Vagina (tissue), 2 donors: ENCODE measurements at regions not wholly inside any gene's neighbourhood (a gene's known extent, or its start where the extent isn't known, plus 50 kb on each side); places are given as distances from the start of the nearest gene placed in this dataset.

Source experiments
- DNase-seq, 2 donors: peaks; one replicate each; pipeline ENCODE4 v3.0.0-alpha.2; 2017; ENCODE audit errors: extremely low spot score in 2 of 2
- H3K27ac ChIP-seq: fragments of 200-600 bp; sonication (generic); one replicate; pipeline ENCODE4 v1.5.1; 2019
- H3K27me3 ChIP-seq: fragments of 200-600 bp; sonication (generic); one replicate; pipeline ENCODE4 v1.5.1; 2019
- H3K36me3 ChIP-seq, 2 donors: fragments of 200-600 bp; sonication (generic); one replicate each; pipeline ENCODE4 v1.5.1; 2017 to 2019
- H3K4me1 ChIP-seq: fragments of 200-600 bp; sonication (generic); one replicate; pipeline ENCODE4 v1.5.1; 2019
- H3K4me3 ChIP-seq, 2 donors: fragments of 200-600 bp; sonication (generic); 1 replicate in 1 of 2; 2 replicates in 1 of 2; pipeline ENCODE4 v1.5.1; 2016 to 2019
- H3K9me3 ChIP-seq: fragments of 200-600 bp; sonication (generic); one replicate; pipeline ENCODE4 v1.5.1; 2019
- POLR2A ChIP-seq, 2 donors: fragments of 450-650 bp; IDR thresholded peaks; one replicate each; pipeline ENCODE4 v1.6.1; 2017; ENCODE audit warnings: antibody characterized with exemption in 2 of 2, mild to moderate bottlenecking in 2 of 2, moderate library complexity in 2 of 2
- POLR2AphosphoS5 ChIP-seq, 2 donors: sonication (generic); formaldehyde crosslinking; IDR thresholded peaks; one replicate each; pipeline ENCODE4 v1.9.0; 2017; ENCODE audit warnings: antibody characterized with exemption in 2 of 2, mild to moderate bottlenecking in 2 of 2, low read depth in 1 of 2; ENCODE audit not compliant: insufficient read depth in 1 of 2
- intact Hi-C: fragments of 100-400 bp; cut with DNase I; formaldehyde crosslinking; loops from one replicate; pipeline ENCODE4 v1.15.1; 2023
- TF ChIP-seq, protein P1 (sequence below), 3 experiments: fragments of 450-650 bp in 2 of 3; fragments of 200-600 bp in 1 of 3; sonication (generic) in 1 of 3; IDR thresholded peaks; one replicate each; pipeline ENCODE4 v1.5.1; 2017 to 2019; ENCODE audit warnings: antibody characterized with exemption in 3 of 3, mild to moderate bottlenecking in 2 of 3, moderate library complexity in 2 of 3

DNA sequence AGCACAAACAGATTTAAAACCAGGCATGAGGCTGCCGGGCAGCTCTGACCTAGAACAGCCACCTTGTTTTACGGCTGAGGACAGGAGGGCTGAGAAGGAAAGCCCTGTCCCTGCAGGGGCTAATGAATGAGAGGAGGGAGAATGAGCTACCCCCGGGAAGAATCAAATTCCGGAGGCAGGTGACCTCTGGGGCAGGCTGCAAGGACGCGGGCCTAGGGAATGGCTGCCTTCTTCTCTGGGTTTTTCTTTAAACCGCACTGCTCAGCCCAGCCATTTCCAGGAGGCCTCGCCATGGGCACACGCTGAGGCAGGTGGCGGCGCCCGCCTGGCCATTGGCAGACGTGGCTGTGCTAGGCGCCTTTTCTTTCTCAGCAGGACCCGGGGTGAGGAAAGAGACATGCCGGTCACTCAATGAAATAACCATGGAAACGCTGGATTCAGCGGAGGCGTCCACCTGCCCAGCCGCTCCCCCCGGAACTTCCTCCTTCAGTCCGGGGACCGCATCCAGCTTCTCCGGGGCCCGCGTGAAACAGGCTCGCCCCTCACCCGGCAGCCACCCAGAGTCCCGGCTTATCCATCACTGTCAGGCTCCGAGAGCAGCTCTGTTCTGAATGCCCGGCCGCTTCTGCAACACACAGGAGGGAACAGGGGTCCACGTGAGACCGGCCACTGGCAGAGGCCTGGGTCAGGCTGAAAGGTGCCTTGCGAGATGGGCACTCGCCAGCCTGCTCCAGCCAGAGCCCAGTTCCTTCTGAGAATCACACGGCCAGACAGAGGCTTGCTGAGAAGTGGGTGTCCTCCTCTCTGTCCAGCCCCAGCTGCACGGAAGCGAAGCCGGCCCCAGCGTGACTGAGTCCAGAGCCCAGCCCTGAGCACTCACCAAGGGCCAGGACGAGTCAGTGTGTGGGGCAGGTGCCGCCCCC is 82.1 kb downstream of the PDGFA start:
- Histone ChIP-seq H3K9me3 (no peaks in the 10 kb centered on the region), H3K27ac (no peak overlapping the region), H3K27me3 (no peaks in the 10 kb centered on the region), H3K4me3 (no peak overlapping the region), H3K36me3 (no peaks in the 10 kb centered on the region), H3K4me1 (peaks cover 10% of the 10 kb centered on the region)
- intact Hi-C loops = no loop called here
- DNase-seq = no peak
- TF ChIP-seq, protein P1, sequence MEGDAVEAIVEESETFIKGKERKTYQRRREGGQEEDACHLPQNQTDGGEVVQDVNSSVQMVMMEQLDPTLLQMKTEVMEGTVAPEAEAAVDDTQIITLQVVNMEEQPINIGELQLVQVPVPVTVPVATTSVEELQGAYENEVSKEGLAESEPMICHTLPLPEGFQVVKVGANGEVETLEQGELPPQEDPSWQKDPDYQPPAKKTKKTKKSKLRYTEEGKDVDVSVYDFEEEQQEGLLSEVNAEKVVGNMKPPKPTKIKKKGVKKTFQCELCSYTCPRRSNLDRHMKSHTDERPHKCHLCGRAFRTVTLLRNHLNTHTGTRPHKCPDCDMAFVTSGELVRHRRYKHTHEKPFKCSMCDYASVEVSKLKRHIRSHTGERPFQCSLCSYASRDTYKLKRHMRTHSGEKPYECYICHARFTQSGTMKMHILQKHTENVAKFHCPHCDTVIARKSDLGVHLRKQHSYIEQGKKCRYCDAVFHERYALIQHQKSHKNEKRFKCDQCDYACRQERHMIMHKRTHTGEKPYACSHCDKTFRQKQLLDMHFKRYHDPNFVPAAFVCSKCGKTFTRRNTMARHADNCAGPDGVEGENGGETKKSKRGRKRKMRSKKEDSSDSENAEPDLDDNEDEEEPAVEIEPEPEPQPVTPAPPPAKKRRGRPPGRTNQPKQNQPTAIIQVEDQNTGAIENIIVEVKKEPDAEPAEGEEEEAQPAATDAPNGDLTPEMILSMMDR (IDR thresholded peaks at IDR 0.05) = no peak
- TF ChIP-seq POLR2A (IDR thresholded peaks at IDR 0.05) (no peak), POLR2AphosphoS5 (IDR thresholded peaks at IDR 0.05; ENCODE audit: insufficient read depth in 1 of 2, low read depth in 1 of 2) (no peak)

DNA sequence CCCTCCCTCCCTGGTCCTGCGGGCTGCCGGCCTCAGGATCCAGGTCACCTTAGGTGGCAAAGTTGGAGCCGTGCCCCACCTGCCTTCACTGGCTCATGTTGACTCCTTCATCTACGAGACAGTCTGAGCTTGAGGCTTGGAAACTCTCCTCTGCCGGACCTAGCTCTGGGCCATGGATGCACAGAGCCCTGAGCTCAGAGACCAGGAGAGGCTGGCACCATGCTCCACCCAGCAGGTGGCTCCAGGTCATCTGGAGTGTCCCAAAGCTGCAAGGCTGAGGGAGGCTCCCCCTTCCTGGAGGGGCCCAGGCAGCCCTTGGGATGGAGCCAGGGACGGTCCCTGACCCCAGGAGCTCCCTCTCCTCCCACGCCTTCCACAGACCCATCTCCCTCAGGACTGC is 81.3 kb downstream of the PDGFA start:
- Histone ChIP-seq H3K27me3 (no peaks in the 10 kb centered on the region), H3K9me3 (no peaks in the 10 kb centered on the region), H3K4me3 (no peak overlapping the region), H3K36me3 (no peaks in the 10 kb centered on the region), H3K4me1 (peaks cover 10% of the 10 kb centered on the region), H3K27ac (no peak overlapping the region)
- intact Hi-C loops = no loop called here
- DNase-seq = no peak
- TF ChIP-seq POLR2A (IDR thresholded peaks at IDR 0.05) = no peak
- no peak for TF ChIP-seq POLR2AphosphoS5 (IDR thresholded peaks at IDR 0.05; ENCODE audit: insufficient read depth in 1 of 2, low read depth in 1 of 2)
- TF ChIP-seq, protein P1 (IDR thresholded peaks at IDR 0.05) = no peak

DNA sequence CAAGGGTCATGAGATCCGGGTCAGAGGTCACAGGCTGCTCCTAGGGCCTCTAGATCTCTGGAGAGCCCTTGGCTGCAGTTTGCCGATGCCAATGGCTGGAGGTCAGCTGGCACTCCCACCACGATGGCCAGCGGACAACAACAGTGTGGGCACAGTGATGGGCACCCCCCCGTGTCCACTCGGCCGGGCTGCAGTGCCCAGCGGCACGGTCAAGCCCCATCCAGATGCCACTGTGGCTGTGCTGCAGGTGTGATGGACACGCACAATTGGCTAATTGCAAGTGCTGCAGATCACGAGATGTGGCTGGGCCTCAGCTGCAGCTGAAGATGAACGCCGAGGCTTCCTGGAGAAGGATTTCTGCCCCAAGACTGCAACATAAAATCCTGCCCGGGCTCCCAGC is 80.7 kb downstream of the PDGFA start:
- Histone ChIP-seq H3K27me3 (no peaks in the 10 kb centered on the region), H3K4me3 (no peak overlapping the region), H3K4me1 (peaks cover 10% of the 10 kb centered on the region), H3K36me3 (no peaks in the 10 kb centered on the region), H3K9me3 (no peaks in the 10 kb centered on the region), H3K27ac (no peak overlapping the region)
- intact Hi-C loops = no loop called here
- no peak for DNase-seq
- TF ChIP-seq POLR2AphosphoS5 (IDR thresholded peaks at IDR 0.05; ENCODE audit: insufficient read depth in 1 of 2, low read depth in 1 of 2) (no peak), POLR2A (IDR thresholded peaks at IDR 0.05) (no peak)
- TF ChIP-seq, protein P1 (IDR thresholded peaks at IDR 0.05) = no peak

DNA sequence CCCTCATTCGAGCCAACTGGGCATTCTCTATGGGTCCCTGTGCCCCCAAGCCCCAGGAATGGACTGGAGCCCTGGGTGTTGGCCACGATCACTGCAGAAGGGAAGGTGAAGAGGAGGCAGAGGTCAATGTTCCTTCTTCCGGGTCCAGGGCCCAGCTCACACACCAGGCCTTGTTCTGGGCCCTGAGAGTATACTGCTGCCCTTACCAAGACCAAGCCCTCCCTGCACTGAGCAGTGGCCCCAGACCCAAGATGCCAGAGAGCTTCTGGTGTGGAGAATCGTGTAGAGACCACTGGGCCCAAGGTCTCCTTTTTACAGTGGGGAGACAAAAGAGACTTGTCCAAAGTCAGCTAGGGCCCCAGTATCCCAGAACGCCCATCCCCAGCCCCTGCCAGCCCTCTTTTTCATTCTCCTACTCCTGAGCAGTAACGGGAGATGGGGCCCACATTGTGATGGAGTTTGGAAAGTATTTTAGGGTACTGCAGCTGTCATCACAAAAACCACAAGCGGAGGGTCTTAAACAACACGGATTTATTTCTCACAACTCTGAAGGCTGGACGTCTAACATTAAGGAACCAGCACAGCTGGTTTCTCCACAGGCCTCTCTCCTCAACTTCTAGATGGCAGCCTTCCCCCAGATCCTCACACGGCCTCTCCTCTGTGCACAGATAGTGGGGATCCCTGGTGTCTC is 79.4 kb downstream of the PDGFA start:
- H3K27me3 ChIP-seq = no peaks in the 10 kb centered on the region
- intact Hi-C loops = no loop called here
- H3K36me3 ChIP-seq = no peaks in the 10 kb centered on the region
- H3K27ac ChIP-seq = no peak overlapping the region
- peaks cover 16% of the 10 kb centered on the region for H3K4me1 ChIP-seq
- H3K9me3 ChIP-seq = no peaks in the 10 kb centered on the region
- H3K4me3 ChIP-seq = no peak overlapping the region
- no peak for DNase-seq
- TF ChIP-seq, protein P1 (IDR thresholded peaks at IDR 0.05) = no peak
- no peak for TF ChIP-seq POLR2AphosphoS5 (IDR thresholded peaks at IDR 0.05; ENCODE audit: insufficient read depth in 1 of 2, low read depth in 1 of 2)
- no peak for TF ChIP-seq POLR2A (IDR thresholded peaks at IDR 0.05)
